Activated CD4-positive, alpha-beta T cell treated with anti-CD3 and anti-CD28 coated beads for 36 hours (primary cell): ENCODE measurements at regions not wholly inside any gene's neighbourhood (a gene's known extent, or its start where the extent isn't known, plus 50 kb on each side); places are given as distances from the start of the nearest gene placed in this dataset.
"Not testable (repeated sequence)": the region's sequence is repeated elsewhere in the genome, so short reads cannot be mapped to it uniquely, and the experiment has no call there.

Source experiments
- ATAC-seq: fragments of 200-7000 bp; cut with Tn5 transposase; one replicate; pipeline ENCODE4 v1.10.0; 2021; ENCODE audit warnings: mild to moderate bottlenecking, moderate library complexity
- CTCF ChIA-PET: fragments of 350-600 bp; sonication (Branson Sonifier 250); formaldehyde crosslinking; loops from one replicate; lab custom pipeline; 2021; ENCODE audit warnings: antibody characterized with exemption; lab: Charles Lee
- POLR2A ChIA-PET: fragments of 350-600 bp; sonication (Branson Sonifier 250); formaldehyde crosslinking; loops from one replicate; lab custom pipeline; 2021; ENCODE audit warnings: antibody characterized with exemption, inconsistent platforms; lab: Charles Lee
- DNase-seq: peaks from one replicate; pipeline ENCODE4 v3.0.0-alpha.2; 2020
- H3K27ac Mint-ChIP-seq: one replicate; pipeline ENCODE4 v1.8.0; 2021; ENCODE audit warnings: mixed read lengths
- H3K27me3 Mint-ChIP-seq: one replicate; pipeline ENCODE4 v1.8.0; 2021; ENCODE audit warnings: mixed read lengths
- H3K36me3 Mint-ChIP-seq: one replicate; pipeline ENCODE4 v1.8.0; 2021; ENCODE audit warnings: low read depth, mixed read lengths
- H3K4me1 Mint-ChIP-seq: one replicate; pipeline ENCODE4 v1.8.0; 2021; ENCODE audit warnings: mixed read lengths
- H3K4me3 Mint-ChIP-seq: one replicate; pipeline ENCODE4 v1.8.0; 2021; ENCODE audit warnings: mild to moderate bottlenecking, moderate library complexity, mixed read lengths
- H3K9me3 Mint-ChIP-seq: one replicate; pipeline ENCODE4 v1.8.0; 2021; ENCODE audit warnings: low read depth, mixed read lengths
- intact Hi-C, 2 experiments: fragments of 100-400 bp; cut with DNase I in 1 of 2; cut with micrococcal nuclease in 1 of 2; formaldehyde crosslinking; loops; one replicate each; pipeline versions ENCODE4 v1.14.2 to v1.15.1; 2022 to 2024; cut with DNase I, micrococcal nuclease

DNA sequence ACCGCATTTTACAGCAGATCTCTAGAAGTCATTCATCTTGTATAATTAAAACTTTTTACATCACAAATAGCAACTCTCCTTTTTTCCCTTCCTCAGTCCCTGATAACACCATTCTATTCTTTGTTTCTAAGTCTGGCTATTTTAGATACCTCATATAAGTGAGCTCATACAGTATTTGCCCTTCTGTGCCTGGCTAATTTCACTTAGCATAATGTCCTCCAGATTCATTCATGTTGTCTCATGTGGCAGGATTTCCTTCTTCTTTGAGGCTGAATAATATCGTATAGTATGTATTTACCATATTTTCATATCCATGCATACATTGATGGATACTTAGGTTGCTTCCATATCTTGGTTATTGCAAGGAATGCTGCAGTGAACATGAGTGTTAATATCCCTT is 362.0 kb downstream of the RFC3 start:
- H3K9me3 Mint-ChIP-seq: no peaks in the 10 kb centered on the region
- H3K27ac Mint-ChIP-seq: no peak overlapping the region
- no peak for ATAC-seq
- no peaks in the 10 kb centered on the region for H3K4me1 Mint-ChIP-seq
- ChIA-PET CTCF (no interaction called here), POLR2A (no interaction called here)
- no peak for DNase-seq
- intact Hi-C loops: no loop called here
- peaks cover 2% of the 10 kb centered on the region for H3K27me3 Mint-ChIP-seq
- H3K36me3 Mint-ChIP-seq: no peaks in the 10 kb centered on the region
- H3K4me3 Mint-ChIP-seq: no peak overlapping the region

DNA sequence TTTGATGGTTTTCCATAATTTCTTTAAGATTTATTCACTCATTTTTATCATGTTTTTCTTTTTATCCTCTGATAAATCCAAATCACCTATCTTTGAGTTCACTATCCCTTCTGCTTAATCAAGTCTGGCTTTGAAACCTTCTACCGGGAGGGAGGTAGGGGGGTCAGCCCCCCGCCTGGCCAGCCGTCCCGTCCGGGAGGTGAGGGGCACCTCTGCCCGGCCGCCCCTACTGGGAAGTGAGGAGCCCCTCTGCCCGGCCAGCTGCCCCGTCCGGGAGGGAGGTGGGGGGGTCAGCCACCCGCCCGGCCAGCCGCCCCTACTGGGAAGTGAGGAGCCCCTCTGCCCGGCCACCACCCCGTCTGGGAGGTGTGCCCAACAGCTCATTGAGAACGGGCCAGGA is 363.3 kb downstream of the RFC3 start:
- ATAC-seq, POLR2A ChIA-PET, H3K4me1 Mint-ChIP-seq, CTCF ChIA-PET, H3K27ac Mint-ChIP-seq, H3K9me3 Mint-ChIP-seq, H3K4me3 Mint-ChIP-seq, H3K27me3 Mint-ChIP-seq, H3K36me3 Mint-ChIP-seq, DNase-seq, intact Hi-C loops: not testable (repeated sequence)

DNA sequence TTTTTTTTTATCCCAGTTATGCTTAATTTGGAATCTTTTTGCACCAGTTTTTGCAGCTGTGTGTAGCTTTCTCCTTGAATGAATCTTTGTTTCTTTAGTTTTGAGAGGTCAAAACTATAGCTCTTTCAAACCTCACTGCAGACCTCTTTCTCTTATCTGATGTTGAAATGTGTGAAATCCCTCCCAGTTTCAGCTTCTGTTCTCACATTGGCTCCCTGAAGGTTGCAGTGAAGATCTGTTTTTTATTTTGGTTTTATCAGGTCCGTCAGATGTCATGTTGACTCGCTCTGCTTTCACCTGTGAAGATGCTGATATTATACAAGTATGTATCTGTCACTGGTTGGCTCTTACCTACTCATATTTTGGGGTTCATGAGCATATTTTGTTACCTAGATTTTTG is 372.0 kb downstream of the RFC3 start:
- CTCF ChIA-PET: no interaction called here
- ATAC-seq: no peak
- intact Hi-C loops: no loop called here
- no peak for DNase-seq
- Mint-ChIP-seq H3K27me3 (no peaks in the 10 kb centered on the region), H3K4me3 (no peak overlapping the region), H3K27ac (no peak overlapping the region), H3K9me3 (peaks cover 4% of the 10 kb centered on the region), H3K4me1 (no peaks in the 10 kb centered on the region), H3K36me3 (no peaks in the 10 kb centered on the region)
- POLR2A ChIA-PET: no interaction called here

DNA sequence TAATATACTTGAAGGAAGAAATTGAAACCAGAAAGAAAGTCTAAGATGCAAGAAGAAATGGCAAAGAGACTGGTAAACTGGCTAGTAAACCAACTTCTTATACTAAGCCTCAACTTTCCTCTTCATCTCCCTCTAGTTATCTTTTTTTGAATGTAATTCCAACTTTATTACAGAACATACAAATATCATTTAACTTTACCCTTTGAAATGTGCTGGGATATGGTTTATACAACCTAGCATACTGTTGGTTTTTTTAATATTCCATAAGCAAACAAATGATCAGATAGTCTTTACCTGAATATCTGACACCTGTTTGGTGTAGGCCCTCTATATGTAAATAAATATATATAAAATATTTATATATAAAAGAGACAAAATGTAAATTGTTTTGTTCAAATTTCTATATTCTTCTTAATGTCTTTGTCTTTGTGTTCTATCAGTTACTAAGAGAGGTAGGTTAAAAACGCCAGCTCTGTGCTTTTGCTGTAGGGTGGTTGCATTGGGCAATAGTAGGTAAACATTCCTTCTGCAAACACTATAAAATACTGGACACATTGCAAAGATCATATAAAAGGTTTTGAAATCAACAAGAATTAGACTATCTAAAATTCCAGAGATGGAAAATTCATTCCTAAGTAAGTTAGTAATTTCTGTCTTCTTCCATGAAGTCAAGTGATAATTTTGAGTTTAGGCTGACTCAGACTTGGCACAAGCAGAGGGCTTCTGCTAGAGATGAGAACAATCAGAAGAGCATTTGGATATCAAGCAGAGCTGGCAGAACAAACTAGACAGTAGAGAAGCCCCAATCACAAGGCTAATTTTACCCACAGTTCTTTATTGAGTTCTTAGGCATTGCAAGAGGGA is 383.3 kb downstream of the RFC3 start:
- H3K4me1 Mint-ChIP-seq: no peaks in the 10 kb centered on the region
- H3K36me3 Mint-ChIP-seq: no peaks in the 10 kb centered on the region
- intact Hi-C loops: no loop called here
- H3K4me3 Mint-ChIP-seq: no peak overlapping the region
- ChIA-PET POLR2A (no interaction called here), CTCF (no interaction called here)
- no peak overlapping the region for H3K27ac Mint-ChIP-seq
- DNase-seq (no peak), ATAC-seq (no peak)
- no peaks in the 10 kb centered on the region for H3K9me3 Mint-ChIP-seq
- H3K27me3 Mint-ChIP-seq: no peaks in the 10 kb centered on the region

DNA sequence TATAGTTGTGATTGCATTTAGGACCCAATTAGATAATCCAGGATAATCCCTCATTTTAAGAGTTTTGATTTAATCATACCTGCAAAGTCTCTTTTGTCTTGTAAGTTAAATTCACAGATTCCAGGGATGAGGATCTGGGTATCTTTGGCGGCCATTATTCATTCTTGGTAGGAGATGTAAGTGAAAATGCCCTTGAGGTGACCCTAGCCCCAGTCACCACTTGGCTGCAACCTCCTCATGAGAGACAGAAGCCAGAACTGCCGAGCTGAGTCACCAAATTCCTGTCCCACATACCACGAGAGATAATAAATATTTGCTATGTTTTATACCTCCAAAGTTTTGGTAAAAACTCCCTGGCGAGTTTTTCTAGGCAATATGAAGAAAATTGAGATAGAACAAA is 389.4 kb downstream of the RFC3 start:
- Mint-ChIP-seq H3K36me3 (no peaks in the 10 kb centered on the region), H3K4me3 (no peak overlapping the region), H3K27me3 (no peaks in the 10 kb centered on the region), H3K9me3 (no peaks in the 10 kb centered on the region), H3K27ac (no peak overlapping the region), H3K4me1 (no peaks in the 10 kb centered on the region)
- ATAC-seq (no peak), DNase-seq (no peak)
- POLR2A ChIA-PET: no interaction called here
- CTCF ChIA-PET: interaction anchor here (0.5 kb wide), 1 partner anchor 397 kb away, joined by 3 read pairs; no protein-coding TSS in a partner anchor
- intact Hi-C loops: no loop called here

DNA sequence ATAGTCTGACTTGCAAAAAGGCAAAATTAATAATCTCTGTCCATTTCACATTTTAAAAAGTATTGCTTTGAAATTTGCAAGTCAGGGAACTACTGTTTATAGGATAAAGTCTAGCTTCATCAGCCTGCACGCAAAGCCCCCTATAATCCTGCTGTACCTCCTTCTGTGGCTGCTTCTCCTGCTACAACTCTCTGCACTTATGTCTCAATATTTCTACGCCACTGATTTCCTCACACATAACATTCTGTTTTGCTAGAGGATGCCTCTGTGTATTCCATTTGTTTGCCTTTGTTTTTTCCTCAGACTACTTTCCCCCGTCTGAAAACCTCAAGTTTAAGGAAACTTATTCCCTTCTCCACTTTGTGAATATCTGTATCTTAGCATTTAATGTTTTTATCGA is 389.9 kb downstream of the RFC3 start:
- POLR2A ChIA-PET: no interaction called here
- DNase-seq (no peak), ATAC-seq (no peak)
- no peak overlapping the region for H3K27ac Mint-ChIP-seq
- no peaks in the 10 kb centered on the region for H3K36me3 Mint-ChIP-seq
- no peaks in the 10 kb centered on the region for H3K9me3 Mint-ChIP-seq
- no peaks in the 10 kb centered on the region for H3K27me3 Mint-ChIP-seq
- intact Hi-C loops: no loop called here
- no peak overlapping the region for H3K4me3 Mint-ChIP-seq
- CTCF ChIA-PET: interaction anchor here (0.5 kb wide), 1 partner anchor 396 kb away, joined by 3 read pairs; no protein-coding TSS in a partner anchor
- no peaks in the 10 kb centered on the region for H3K4me1 Mint-ChIP-seq

DNA sequence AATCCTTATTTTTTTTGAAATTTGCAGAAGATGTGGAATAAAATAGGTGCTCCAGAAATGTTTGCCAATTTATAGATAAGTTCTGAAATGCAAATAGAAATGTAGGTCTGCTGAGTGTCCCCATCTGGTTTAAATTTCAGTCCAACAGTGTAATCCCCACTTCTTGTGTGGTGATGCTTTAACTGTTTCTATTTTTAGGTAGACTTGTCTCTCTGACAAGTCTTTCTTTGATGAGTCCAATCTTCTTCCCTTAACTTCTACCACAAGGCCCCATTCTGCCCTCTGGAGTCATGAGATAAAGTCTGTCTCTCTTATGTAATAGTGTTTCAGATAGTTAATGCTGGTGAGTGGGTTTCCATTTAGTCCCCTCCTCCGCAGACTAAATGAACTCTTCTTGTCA is 390.4 kb downstream of the RFC3 start:
- DNase-seq: no peak
- ChIA-PET CTCF (no interaction called here), POLR2A (no interaction called here)
- no peaks in the 10 kb centered on the region for H3K27me3 Mint-ChIP-seq
- H3K4me3 Mint-ChIP-seq: no peak overlapping the region
- H3K4me1 Mint-ChIP-seq: no peaks in the 10 kb centered on the region
- intact Hi-C loops: no loop called here
- no peak for ATAC-seq
- no peaks in the 10 kb centered on the region for H3K36me3 Mint-ChIP-seq
- no peak overlapping the region for H3K27ac Mint-ChIP-seq
- H3K9me3 Mint-ChIP-seq: no peaks in the 10 kb centered on the region

DNA sequence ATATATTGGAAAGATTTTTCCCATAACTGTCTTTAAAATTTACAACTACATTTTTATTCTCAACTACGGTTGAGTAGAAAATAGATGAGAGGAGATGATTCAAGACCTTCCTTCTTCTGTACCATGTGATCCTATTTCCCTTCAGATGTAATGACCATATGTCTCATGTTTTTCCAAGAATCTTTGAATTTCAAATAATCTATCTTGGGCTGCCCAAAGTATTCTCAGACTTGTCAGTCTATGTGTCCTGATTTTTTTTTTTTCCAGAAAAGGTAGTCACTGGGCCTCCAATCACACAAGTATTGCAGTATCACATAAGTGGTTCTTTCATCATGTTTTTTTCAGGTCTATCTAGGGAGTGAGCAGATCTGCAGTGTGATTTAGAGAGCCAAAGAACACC is 392.4 kb downstream of the RFC3 start:
- Mint-ChIP-seq H3K27me3 (no peaks in the 10 kb centered on the region), H3K4me1 (no peaks in the 10 kb centered on the region), H3K4me3 (no peak overlapping the region), H3K27ac (no peak overlapping the region), H3K36me3 (no peaks in the 10 kb centered on the region), H3K9me3 (no peaks in the 10 kb centered on the region)
- ChIA-PET CTCF (no interaction called here), POLR2A (no interaction called here)
- intact Hi-C loops: no loop called here
- no peak for ATAC-seq
- DNase-seq: no peak

DNA sequence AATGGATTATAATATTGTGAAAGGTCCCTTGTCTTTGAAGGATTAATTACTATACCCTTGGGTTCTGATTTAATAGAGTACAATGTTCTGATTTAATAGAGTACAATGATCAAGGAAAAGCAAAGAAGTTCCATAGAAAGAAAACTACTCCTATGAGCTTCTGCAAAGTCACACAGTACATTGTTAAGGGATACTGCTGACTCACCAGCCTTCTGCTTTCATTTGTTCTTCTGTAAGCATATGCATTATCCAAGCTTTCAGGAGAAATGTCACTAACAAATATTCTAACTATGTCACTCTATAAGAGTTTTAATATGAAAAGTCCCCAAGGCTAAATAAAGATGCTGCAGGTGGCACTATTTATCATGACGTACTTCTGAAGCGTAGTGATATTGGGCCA is 396.7 kb downstream of the RFC3 start:
- ATAC-seq: no peak
- CTCF ChIA-PET: no interaction called here

DNA sequence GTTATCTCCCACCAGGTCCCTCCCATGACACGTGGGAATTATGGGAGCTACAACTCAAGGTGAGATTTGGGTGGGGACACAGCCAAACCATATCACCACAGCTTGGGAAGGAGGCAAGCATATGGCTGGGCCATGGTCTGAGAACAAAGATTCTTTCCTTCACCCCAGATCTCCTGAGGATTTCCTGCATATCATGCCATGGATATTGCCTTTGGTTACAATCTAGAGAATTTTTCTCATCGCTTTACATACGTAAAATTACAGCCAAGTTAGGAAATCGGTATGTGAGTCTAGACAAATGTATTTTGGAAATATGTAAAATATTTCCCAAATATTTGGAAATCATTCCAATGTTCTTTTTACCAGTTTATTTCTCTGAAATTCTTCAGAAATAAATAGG is 398.3 kb downstream of the RFC3 start:
- Mint-ChIP-seq H3K4me3 (no peak overlapping the region), H3K27ac (no peak overlapping the region), H3K9me3 (no peaks in the 10 kb centered on the region), H3K27me3 (no peaks in the 10 kb centered on the region), H3K36me3 (no peaks in the 10 kb centered on the region), H3K4me1 (no peaks in the 10 kb centered on the region)
- intact Hi-C loops: no loop called here
- ChIA-PET CTCF (no interaction called here), POLR2A (no interaction called here)
- ATAC-seq (no peak), DNase-seq (no peak)

More for the DNA sequence above, 396.7 kb downstream of the RFC3 start:
- Mint-ChIP-seq H3K27ac (no peak overlapping the region), H3K4me1 (no peaks in the 10 kb centered on the region), H3K27me3 (no peaks in the 10 kb centered on the region), H3K36me3 (no peaks in the 10 kb centered on the region), H3K9me3 (no peaks in the 10 kb centered on the region), H3K4me3 (no peak overlapping the region)
- POLR2A ChIA-PET: no interaction called here
- DNase-seq: no peak
- intact Hi-C loops: no loop called here

DNA sequence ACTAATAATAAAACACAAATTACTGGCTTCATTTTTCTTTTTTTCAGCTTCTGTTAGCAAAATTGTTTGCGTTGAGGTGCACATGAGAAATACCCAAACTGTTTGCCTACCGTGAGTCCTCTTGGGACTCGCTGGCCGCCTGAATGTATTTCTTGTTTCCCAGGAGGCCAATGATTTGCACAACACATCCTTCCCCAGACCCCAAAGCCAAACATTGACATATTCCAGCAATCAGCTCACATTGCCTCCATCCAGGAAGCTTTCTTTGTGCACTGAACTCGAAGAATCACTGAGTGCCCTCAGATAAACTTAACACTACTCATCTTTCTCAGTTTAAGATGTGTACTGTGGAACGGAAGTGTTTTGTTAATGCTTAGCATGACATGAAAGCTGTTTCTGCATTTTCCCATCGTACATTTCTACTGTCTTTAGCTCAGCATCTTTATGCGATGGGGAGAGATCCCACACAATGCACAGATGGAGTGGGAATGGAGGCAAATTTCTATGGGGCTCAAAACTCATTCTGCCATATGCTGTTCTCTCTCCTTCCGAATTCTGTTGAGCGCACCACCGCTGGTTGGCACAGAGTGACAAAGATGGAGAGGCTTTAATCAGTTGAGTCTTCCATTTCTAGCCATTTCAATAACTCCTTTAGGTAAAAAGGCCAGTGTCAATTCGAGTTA is 399.5 kb downstream of the RFC3 start:
- DNase-seq (no peak), ATAC-seq (no peak)
- no peaks in the 10 kb centered on the region for H3K4me1 Mint-ChIP-seq
- H3K4me3 Mint-ChIP-seq: no peak overlapping the region
- H3K27me3 Mint-ChIP-seq: peaks cover 2% of the 10 kb centered on the region
- no peaks in the 10 kb centered on the region for H3K9me3 Mint-ChIP-seq
- CTCF ChIA-PET: no interaction called here
- POLR2A ChIA-PET: no interaction called here
- H3K27ac Mint-ChIP-seq: no peak overlapping the region
- no peaks in the 10 kb centered on the region for H3K36me3 Mint-ChIP-seq
- intact Hi-C loops: no loop called here

DNA sequence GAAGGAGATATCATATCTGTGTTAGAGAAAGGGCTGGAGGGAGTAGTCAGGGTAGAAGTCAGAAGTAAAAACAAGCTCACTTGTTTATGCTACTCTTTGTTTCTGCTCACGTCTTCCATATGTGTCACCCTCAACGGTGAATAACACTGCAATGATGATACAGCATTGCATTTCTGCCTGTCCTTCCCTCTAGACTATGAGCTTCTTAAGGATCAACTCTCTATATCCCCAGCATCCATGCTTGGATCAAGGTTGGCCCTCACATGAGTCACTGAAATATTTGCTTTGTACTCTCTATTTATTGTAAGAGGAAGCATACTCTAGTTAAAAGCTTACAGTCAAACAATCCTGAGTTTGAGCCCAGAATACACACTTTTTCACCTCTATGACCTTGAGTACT is 406.0 kb downstream of the RFC3 start:
- no peaks in the 10 kb centered on the region for H3K4me1 Mint-ChIP-seq
- DNase-seq (no peak), ATAC-seq (no peak)
- POLR2A ChIA-PET: no interaction called here
- no peaks in the 10 kb centered on the region for H3K36me3 Mint-ChIP-seq
- H3K27ac Mint-ChIP-seq: no peak overlapping the region
- peaks cover 4% of the 10 kb centered on the region for H3K9me3 Mint-ChIP-seq
- H3K4me3 Mint-ChIP-seq: no peak overlapping the region
- peaks cover 2% of the 10 kb centered on the region for H3K27me3 Mint-ChIP-seq
- CTCF ChIA-PET: no interaction called here
- intact Hi-C loops: no loop called here
